ENCODE measurements at regions not wholly inside any gene's neighbourhood (a gene's known extent, or its start where the extent isn't known, plus 50 kb on each side); places are given as distances from the start of the nearest gene placed in this dataset.

GRCh38 chr4:121454251-121454979 is 73.6 kb upstream of the QRFPR start:
- Histone ChIP-seq H3K9me3 (ENCODE audit: insufficient read depth, low read length, severe bottlenecking) (no peaks in the 10 kb centered on the region), H3K27ac (ENCODE audit: low read length) (no peak overlapping the region), H3K9ac (ENCODE audit: low read depth, low read length) (no peak overlapping the region), H3K27me3 (ENCODE audit: insufficient read depth, low read length, poor library complexity) (peaks cover 34% of the 10 kb centered on the region), H3K36me3 (ENCODE audit: insufficient read depth, low read length) (no peaks in the 10 kb centered on the region), H3K4me3 (ENCODE audit: low read depth in 1 of 2, low read length in 2 of 2) (no peak overlapping the region), H4K20me1 (ENCODE audit: insufficient read depth, low read length) (no peaks in the 10 kb centered on the region), H3K4me2 (ENCODE audit: insufficient read depth, low read length) (no peak overlapping the region), H2AFZ (ENCODE audit: low read depth, low read length) (no peak overlapping the region), H3K4me1 (ENCODE audit: insufficient read depth, low read length) (no peaks in the 10 kb centered on the region), H3K79me2 (ENCODE audit: insufficient read depth, low read length) (no peaks in the 10 kb centered on the region)
- no peak for TF ChIP-seq CTCF (IDR thresholded peaks at IDR 0.05; ENCODE audit: borderline replicate concordance, extremely low read depth, low read length, poor library complexity, severe bottlenecking)
- no peak for TF ChIP-seq EZH2 (IDR thresholded peaks at IDR 0.05; ENCODE audit: borderline replicate concordance, low read depth, low read length, severe bottlenecking)
- DNase-seq = no peak
- no peak for ATAC-seq (ENCODE audit: insufficient read depth, low read depth)

GRCh38 chr4:121451310-121451709 is 70.5 kb upstream of the QRFPR start:
- Histone ChIP-seq H3K4me1 (ENCODE audit: insufficient read depth, low read length) (no peaks in the 10 kb centered on the region), H3K27ac (ENCODE audit: low read length) (no peak overlapping the region), H4K20me1 (ENCODE audit: insufficient read depth, low read length) (no peaks in the 10 kb centered on the region), H3K9ac (ENCODE audit: low read depth, low read length) (no peak overlapping the region), H3K36me3 (ENCODE audit: insufficient read depth, low read length) (no peaks in the 10 kb centered on the region), H2AFZ (ENCODE audit: low read depth, low read length) (no peak overlapping the region), H3K9me3 (ENCODE audit: insufficient read depth, low read length, severe bottlenecking) (no peaks in the 10 kb centered on the region), H3K4me2 (ENCODE audit: insufficient read depth, low read length) (no peak overlapping the region), H3K27me3 (ENCODE audit: insufficient read depth, low read length, poor library complexity) (peaks cover 23% of the 10 kb centered on the region), H3K79me2 (ENCODE audit: insufficient read depth, low read length) (no peaks in the 10 kb centered on the region), H3K4me3 (ENCODE audit: low read depth in 1 of 2, low read length in 2 of 2) (no peak overlapping the region)
- TF ChIP-seq EZH2 (IDR thresholded peaks at IDR 0.05; ENCODE audit: borderline replicate concordance, low read depth, low read length, severe bottlenecking) = no peak
- TF ChIP-seq CTCF (IDR thresholded peaks at IDR 0.05; ENCODE audit: borderline replicate concordance, extremely low read depth, low read length, poor library complexity, severe bottlenecking) = no peak
- DNase-seq (no peak), ATAC-seq (ENCODE audit: insufficient read depth, low read depth) (no peak)

GRCh38 chr4:121449416-121449815 is 68.6 kb upstream of the QRFPR start:
- Histone ChIP-seq H3K9ac (ENCODE audit: low read depth, low read length) (no peak overlapping the region), H3K4me1 (ENCODE audit: insufficient read depth, low read length) (no peaks in the 10 kb centered on the region), H3K4me2 (ENCODE audit: insufficient read depth, low read length) (no peak overlapping the region), H2AFZ (ENCODE audit: low read depth, low read length) (no peak overlapping the region), H3K9me3 (ENCODE audit: insufficient read depth, low read length, severe bottlenecking) (no peaks in the 10 kb centered on the region), H3K79me2 (ENCODE audit: insufficient read depth, low read length) (no peaks in the 10 kb centered on the region), H3K36me3 (ENCODE audit: insufficient read depth, low read length) (no peaks in the 10 kb centered on the region), H3K27ac (ENCODE audit: low read length) (no peak overlapping the region), H3K27me3 (ENCODE audit: insufficient read depth, low read length, poor library complexity) (peaks cover 17% of the 10 kb centered on the region), H4K20me1 (ENCODE audit: insufficient read depth, low read length) (no peaks in the 10 kb centered on the region), H3K4me3 (ENCODE audit: low read depth in 1 of 2, low read length in 2 of 2) (no peak overlapping the region)
- TF ChIP-seq EZH2 (IDR thresholded peaks at IDR 0.05; ENCODE audit: borderline replicate concordance, low read depth, low read length, severe bottlenecking) (no peak), CTCF (IDR thresholded peaks at IDR 0.05; ENCODE audit: borderline replicate concordance, extremely low read depth, low read length, poor library complexity, severe bottlenecking) (no peak)
- DNase-seq = no peak
- ATAC-seq (ENCODE audit: insufficient read depth, low read depth) = no peak
